T-helper 2 cell treated with Interferon-gamma antibody and Interleukin-4, amounts not matched to agents 5 μg/mL and 100 μg/mL, for 36 hours (primary cell): ENCODE measurements at regions not wholly inside any gene's neighbourhood (a gene's known extent, or its start where the extent isn't known, plus 50 kb on each side); places are given as distances from the start of the nearest gene placed in this dataset.
"Not testable (repeated sequence)": the region's sequence is repeated elsewhere in the genome, so short reads cannot be mapped to it uniquely, and the experiment has no call there.

Source experiments
- DNase-seq: peaks from one replicate; pipeline ENCODE4 v3.0.0; 2021; ENCODE audit warnings: low spot score
- H3K27ac Mint-ChIP-seq: one replicate; pipeline ENCODE4 v1.8.0; 2021; ENCODE audit warnings: mild to moderate bottlenecking, mixed read lengths
- H3K27me3 Mint-ChIP-seq: one replicate; pipeline ENCODE4 v1.8.0; 2021; ENCODE audit warnings: low read depth, mixed read lengths
- H3K36me3 Mint-ChIP-seq: one replicate; pipeline ENCODE4 v1.8.0; 2021; ENCODE audit warnings: low read depth, mixed read lengths
- H3K4me1 Mint-ChIP-seq: one replicate; pipeline ENCODE4 v1.8.0; 2021; ENCODE audit warnings: low read depth, mixed read lengths
- H3K4me3 Mint-ChIP-seq: one replicate; pipeline ENCODE4 v1.8.0; 2022; ENCODE audit warnings: mild to moderate bottlenecking, moderate library complexity, mixed read lengths
- H3K9me3 Mint-ChIP-seq: one replicate; pipeline ENCODE4 v1.8.0; 2021; ENCODE audit warnings: mixed read lengths

GRCh38 chr14:56996721-56997399 lies 186.6 kb upstream of the OTX2 start:
- Mint-ChIP-seq H3K4me3 (no peak overlapping the region), H3K27ac (no peak overlapping the region), H3K4me1 (no peaks in the 10 kb centered on the region), H3K9me3 (no peaks in the 10 kb centered on the region), H3K36me3 (no peaks in the 10 kb centered on the region), H3K27me3 (no peaks in the 10 kb centered on the region)
- no peak for DNase-seq

GRCh38 chr14:56995010-56995409 lies 184.7 kb upstream of the OTX2 start:
- no peaks in the 10 kb centered on the region for H3K36me3 Mint-ChIP-seq
- no peak overlapping the region for H3K27ac Mint-ChIP-seq
- no peak for DNase-seq
- peaks cover 4% of the 10 kb centered on the region for H3K9me3 Mint-ChIP-seq
- H3K27me3 Mint-ChIP-seq: no peaks in the 10 kb centered on the region
- no peak overlapping the region for H3K4me3 Mint-ChIP-seq
- H3K4me1 Mint-ChIP-seq: no peaks in the 10 kb centered on the region

- DNase-seq: no peak
- no peaks in the 10 kb centered on the region for H3K4me1 Mint-ChIP-seq
- peaks cover 4% of the 10 kb centered on the region for H3K9me3 Mint-ChIP-seq
- H3K36me3 Mint-ChIP-seq: no peaks in the 10 kb centered on the region
- no peaks in the 10 kb centered on the region for H3K27me3 Mint-ChIP-seq
- no peak overlapping the region for H3K27ac Mint-ChIP-seq
- no peak overlapping the region for H3K4me3 Mint-ChIP-seq
These were observed 182.1 kb upstream of the OTX2 start for GRCh38 chr14:56992332-56992820.

- H3K27me3 Mint-ChIP-seq, H3K4me3 Mint-ChIP-seq, H3K4me1 Mint-ChIP-seq, H3K36me3 Mint-ChIP-seq, H3K27ac Mint-ChIP-seq, H3K9me3 Mint-ChIP-seq, DNase-seq: not testable (repeated sequence)
These were observed 180.8 kb upstream of the OTX2 start for GRCh38 chr14:56990991-56991627.

- Mint-ChIP-seq H3K4me1 (no peaks in the 10 kb centered on the region), H3K27me3 (no peaks in the 10 kb centered on the region), H3K36me3 (no peaks in the 10 kb centered on the region), H3K27ac (no peak overlapping the region), H3K4me3 (no peak overlapping the region), H3K9me3 (peaks cover 4% of the 10 kb centered on the region)
- DNase-seq: no peak
These were observed 179.1 kb upstream of the OTX2 start for GRCh38 chr14:56989359-56989758.

DNA sequence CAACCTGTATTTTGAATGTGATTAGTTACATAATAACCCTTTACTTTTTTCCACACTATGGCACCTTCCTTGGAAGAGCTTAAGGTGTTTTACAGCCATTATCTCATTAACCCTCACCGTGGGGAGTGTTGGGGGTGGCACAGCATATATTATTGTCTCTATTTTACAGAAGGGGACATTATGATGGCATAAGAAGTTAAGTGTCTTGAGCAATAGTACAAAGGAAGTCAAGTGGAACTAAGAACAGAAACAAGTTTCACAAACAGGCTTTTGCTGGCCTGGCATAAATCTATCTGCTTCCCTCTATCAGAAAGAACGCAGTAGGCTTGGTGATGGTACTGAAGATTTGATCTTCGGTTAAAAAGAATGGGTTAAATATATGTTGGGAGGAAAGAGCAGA lies 169.7 kb upstream of the OTX2 start:
- Mint-ChIP-seq H3K27me3 (no peaks in the 10 kb centered on the region), H3K9me3 (no peaks in the 10 kb centered on the region), H3K27ac (no peak overlapping the region), H3K4me3 (no peak overlapping the region), H3K4me1 (no peaks in the 10 kb centered on the region), H3K36me3 (no peaks in the 10 kb centered on the region)
- DNase-seq: no peak

GRCh38 chr14:56976211-56976610 lies 165.9 kb upstream of the OTX2 start:
- H3K27me3 Mint-ChIP-seq: no peaks in the 10 kb centered on the region
- H3K4me3 Mint-ChIP-seq: no peak overlapping the region
- no peaks in the 10 kb centered on the region for H3K9me3 Mint-ChIP-seq
- H3K4me1 Mint-ChIP-seq: no peaks in the 10 kb centered on the region
- no peaks in the 10 kb centered on the region for H3K36me3 Mint-ChIP-seq
- H3K27ac Mint-ChIP-seq: no peak overlapping the region
- no peak for DNase-seq

GRCh38 chr14:56975521-56975920 lies 165.2 kb upstream of the OTX2 start:
- Mint-ChIP-seq H3K4me3 (no peak overlapping the region), H3K9me3 (no peaks in the 10 kb centered on the region), H3K36me3 (no peaks in the 10 kb centered on the region), H3K27me3 (no peaks in the 10 kb centered on the region), H3K4me1 (no peaks in the 10 kb centered on the region), H3K27ac (no peak overlapping the region)
- no peak for DNase-seq

GRCh38 chr14:56972948-56973347 lies 162.7 kb upstream of the OTX2 start:
- Mint-ChIP-seq H3K4me1 (no peaks in the 10 kb centered on the region), H3K4me3 (no peak overlapping the region), H3K9me3 (no peaks in the 10 kb centered on the region), H3K27me3 (no peaks in the 10 kb centered on the region), H3K27ac (no peak overlapping the region), H3K36me3 (no peaks in the 10 kb centered on the region)
- no peak for DNase-seq

- no peak overlapping the region for H3K27ac Mint-ChIP-seq
- no peaks in the 10 kb centered on the region for H3K36me3 Mint-ChIP-seq
- no peaks in the 10 kb centered on the region for H3K4me1 Mint-ChIP-seq
- peaks cover 2% of the 10 kb centered on the region for H3K27me3 Mint-ChIP-seq
- no peak for DNase-seq
- H3K4me3 Mint-ChIP-seq: no peak overlapping the region
- no peaks in the 10 kb centered on the region for H3K9me3 Mint-ChIP-seq
These were observed 154.6 kb upstream of the OTX2 start for GRCh38 chr14:56964895-56965294.

DNA sequence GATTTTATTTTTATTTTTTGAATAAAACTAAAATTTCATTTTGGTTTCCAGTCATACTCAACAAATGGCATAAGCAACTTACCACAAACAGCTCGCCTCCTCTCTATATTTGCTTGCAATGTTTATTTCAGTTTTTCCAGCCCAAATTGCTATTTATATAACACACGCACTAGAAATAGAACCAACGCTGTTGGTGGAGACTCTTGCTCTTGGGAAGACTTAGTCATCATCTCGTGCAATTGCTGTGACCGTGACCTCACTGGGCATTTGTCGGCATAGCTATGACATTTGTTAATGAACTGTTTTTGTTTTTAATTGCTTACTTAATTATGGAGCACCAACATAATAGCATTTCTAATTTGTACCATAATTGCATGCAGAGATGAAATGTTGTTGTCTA lies 153.1 kb upstream of the OTX2 start:
- no peaks in the 10 kb centered on the region for H3K4me1 Mint-ChIP-seq
- peaks cover 2% of the 10 kb centered on the region for H3K27me3 Mint-ChIP-seq
- H3K4me3 Mint-ChIP-seq: no peak overlapping the region
- H3K9me3 Mint-ChIP-seq: no peaks in the 10 kb centered on the region
- DNase-seq: no peak
- no peak overlapping the region for H3K27ac Mint-ChIP-seq
- H3K36me3 Mint-ChIP-seq: no peaks in the 10 kb centered on the region

GRCh38 chr14:56962444-56963080 lies 152.3 kb upstream of the OTX2 start:
- no peak overlapping the region for H3K27ac Mint-ChIP-seq
- H3K9me3 Mint-ChIP-seq: no peaks in the 10 kb centered on the region
- H3K36me3 Mint-ChIP-seq: no peaks in the 10 kb centered on the region
- H3K4me3 Mint-ChIP-seq: no peak overlapping the region
- H3K27me3 Mint-ChIP-seq: peaks cover 2% of the 10 kb centered on the region
- no peak for DNase-seq
- H3K4me1 Mint-ChIP-seq: no peaks in the 10 kb centered on the region

DNA sequence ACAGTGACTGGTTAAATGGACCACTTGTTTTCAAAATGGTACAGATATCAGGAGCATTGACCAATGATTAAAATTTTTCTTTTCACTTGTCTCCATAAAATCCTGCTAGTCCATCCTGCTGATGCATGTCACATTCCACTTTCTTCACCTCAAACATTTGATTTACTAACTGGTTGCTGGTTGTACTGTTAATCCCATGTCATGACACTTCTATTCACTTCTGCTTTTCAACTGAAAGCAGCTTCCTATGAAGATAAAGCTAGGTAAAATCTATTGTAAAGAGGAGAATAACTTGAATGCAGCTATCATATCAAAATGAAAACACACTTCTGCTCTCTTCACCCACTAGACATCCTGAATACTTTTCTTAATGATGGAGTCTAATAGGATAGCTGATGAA lies 149.6 kb upstream of the OTX2 start:
- DNase-seq: no peak
- no peak overlapping the region for H3K4me3 Mint-ChIP-seq
- peaks cover 2% of the 10 kb centered on the region for H3K27me3 Mint-ChIP-seq

GRCh38 chr14:56959121-56959520 lies 148.8 kb upstream of the OTX2 start:
- no peak overlapping the region for H3K4me3 Mint-ChIP-seq
- H3K9me3 Mint-ChIP-seq: no peaks in the 10 kb centered on the region
- DNase-seq: no peak

More for the DNA sequence above, 149.6 kb upstream of the OTX2 start:
- Mint-ChIP-seq H3K36me3 (no peaks in the 10 kb centered on the region), H3K4me1 (no peaks in the 10 kb centered on the region), H3K9me3 (no peaks in the 10 kb centered on the region), H3K27ac (no peak overlapping the region)

More at GRCh38 chr14:56959121-56959520, 148.8 kb upstream of the OTX2 start:
- H3K4me1 Mint-ChIP-seq: no peaks in the 10 kb centered on the region
- peaks cover 2% of the 10 kb centered on the region for H3K27me3 Mint-ChIP-seq
- H3K27ac Mint-ChIP-seq: no peak overlapping the region
- H3K36me3 Mint-ChIP-seq: no peaks in the 10 kb centered on the region
